ENCODE measurements at regions not wholly inside any gene's neighbourhood (a gene's known extent, or its start where the extent isn't known, plus 50 kb on each side); places are given as distances from the start of the nearest gene placed in this dataset.

DNA sequence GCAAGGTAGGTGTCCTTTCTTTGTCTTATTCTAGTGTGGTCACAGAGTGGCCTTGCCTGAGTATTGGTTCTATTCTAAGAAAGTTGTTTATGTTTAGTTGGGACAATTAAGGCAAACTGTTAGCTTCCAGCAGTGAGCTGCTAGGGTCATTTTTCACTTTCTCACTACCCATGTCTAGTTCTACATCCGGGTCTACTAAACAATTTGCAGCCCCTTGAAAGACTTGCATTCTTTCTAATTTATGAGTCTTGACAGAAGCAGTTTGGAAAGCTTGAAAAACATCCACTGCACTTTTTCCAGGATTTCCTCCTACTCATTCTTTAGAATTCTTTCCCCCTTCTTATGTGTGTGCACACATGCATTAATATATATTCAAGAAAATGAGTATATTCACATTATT, 892.2 kb upstream of the ACO1 start:
- ChIA-PET POLR2A (no interaction called here), CTCF (no interaction called here)
- in situ Hi-C loops (cut with HindIII; ENCODE audit: low pct_unique_long_range_greater_than_20kb, low sequenced_read_pairs) (no loop called here), intact Hi-C loops (cut with micrococcal nuclease; ENCODE audit: unreplicated experiment) (no loop called here)
- DNase-seq (ENCODE audit: low read depth, low spot score) (no peak), ATAC-seq (no peak)
- H3K36me3 ChIP-seq (ENCODE audit: control insufficient read depth, insufficient read depth, low read length) = no peaks in the 10 kb centered on the region
- H3K4me3 ChIP-seq (ENCODE audit: low read depth in 2 of 2, low read length in 2 of 2) = no peak overlapping the region
- no TSS peak for BruUV-seq (replicated peaks)
- H3K4me1 ChIP-seq (ENCODE audit: control insufficient read depth, insufficient read depth, low read length) = no peaks in the 10 kb centered on the region
- H3K9me3 ChIP-seq (ENCODE audit: control insufficient read depth, insufficient read depth, low read depth, low read length) = no peaks in the 10 kb centered on the region
- no peak overlapping the region for H3K27ac ChIP-seq (ENCODE audit: low read length)
- H3K27me3 ChIP-seq (ENCODE audit: control insufficient read depth, insufficient read depth, low read length) = no peaks in the 10 kb centered on the region
- TF ChIP-seq REST (IDR thresholded peaks at IDR 0.05; ENCODE audit: insufficient read depth in 1 of 2, low read depth in 2 of 2, low read length in 1 of 2) (no peak), POLR2AphosphoS5 (IDR thresholded peaks at IDR 0.05; ENCODE audit: low read depth, low read length) (no peak), TCF7L2 (IDR thresholded peaks at IDR 0.05; ENCODE audit: low read depth, low read length) (no peak), SIN3A (IDR thresholded peaks at IDR 0.05; ENCODE audit: borderline replicate concordance, insufficient read depth, low read depth, low read length) (no peak), CTCF (IDR thresholded peaks at IDR 0.05) (no peak)

DNA sequence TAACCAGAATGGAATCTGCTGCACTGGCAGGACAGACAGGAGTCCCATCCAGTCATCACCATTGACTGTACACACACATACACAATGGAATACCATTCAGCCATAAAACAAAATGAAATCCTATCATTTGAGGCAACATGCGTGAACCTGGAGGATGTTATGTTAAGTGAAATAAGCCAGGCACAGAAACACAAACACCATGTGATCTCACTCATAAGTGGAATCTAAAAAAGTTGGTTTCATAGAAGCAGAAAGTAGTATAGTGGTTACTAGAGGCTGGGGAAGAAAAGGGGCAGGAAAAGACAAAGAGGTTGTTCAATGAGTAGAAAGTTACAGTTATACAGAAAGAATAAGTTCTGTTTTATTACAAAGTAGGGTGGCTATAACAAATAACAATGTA, 884.0 kb upstream of the ACO1 start:
- ATAC-seq = no peak
- H3K4me3 ChIP-seq (ENCODE audit: low read depth in 2 of 2, low read length in 2 of 2) = no peak overlapping the region
- no peak for DNase-seq (ENCODE audit: low read depth, low spot score)
- in situ Hi-C loops (cut with HindIII; ENCODE audit: low pct_unique_long_range_greater_than_20kb, low sequenced_read_pairs) = no loop called here
- H3K27me3 ChIP-seq (ENCODE audit: control insufficient read depth, insufficient read depth, low read length) = no peaks in the 10 kb centered on the region
- H3K4me1 ChIP-seq (ENCODE audit: control insufficient read depth, insufficient read depth, low read length) = no peaks in the 10 kb centered on the region
- no peak overlapping the region for H3K27ac ChIP-seq (ENCODE audit: low read length)
- CTCF ChIA-PET = no interaction called here
- TF ChIP-seq REST (IDR thresholded peaks at IDR 0.05; ENCODE audit: insufficient read depth in 1 of 2, low read depth in 2 of 2, low read length in 1 of 2) = no peak
- no peak for TF ChIP-seq CTCF (IDR thresholded peaks at IDR 0.05)
- TF ChIP-seq SIN3A (IDR thresholded peaks at IDR 0.05; ENCODE audit: borderline replicate concordance, insufficient read depth, low read depth, low read length) = no peak
- TF ChIP-seq POLR2AphosphoS5 (IDR thresholded peaks at IDR 0.05; ENCODE audit: low read depth, low read length) = no peak
- POLR2A ChIA-PET = interaction anchor here (0.7 kb wide), 1 partner anchor 517 kb away, joined by 3 read pairs; no protein-coding TSS in a partner anchor
- no TSS peak for BruUV-seq (replicated peaks)
- H3K9me3 ChIP-seq (ENCODE audit: control insufficient read depth, insufficient read depth, low read depth, low read length) = no peaks in the 10 kb centered on the region
- no peaks in the 10 kb centered on the region for H3K36me3 ChIP-seq (ENCODE audit: control insufficient read depth, insufficient read depth, low read length)
- intact Hi-C loops (cut with micrococcal nuclease; ENCODE audit: unreplicated experiment) = no loop called here
